ENCODE measurements at regions not wholly inside any gene's neighbourhood (a gene's known extent, or its start where the extent isn't known, plus 50 kb on each side); places are given as distances from the start of the nearest gene placed in this dataset.
"Not testable (repeated sequence)": the region's sequence is repeated elsewhere in the genome, so short reads cannot be mapped to it uniquely, and the experiment has no call there.

DNA sequence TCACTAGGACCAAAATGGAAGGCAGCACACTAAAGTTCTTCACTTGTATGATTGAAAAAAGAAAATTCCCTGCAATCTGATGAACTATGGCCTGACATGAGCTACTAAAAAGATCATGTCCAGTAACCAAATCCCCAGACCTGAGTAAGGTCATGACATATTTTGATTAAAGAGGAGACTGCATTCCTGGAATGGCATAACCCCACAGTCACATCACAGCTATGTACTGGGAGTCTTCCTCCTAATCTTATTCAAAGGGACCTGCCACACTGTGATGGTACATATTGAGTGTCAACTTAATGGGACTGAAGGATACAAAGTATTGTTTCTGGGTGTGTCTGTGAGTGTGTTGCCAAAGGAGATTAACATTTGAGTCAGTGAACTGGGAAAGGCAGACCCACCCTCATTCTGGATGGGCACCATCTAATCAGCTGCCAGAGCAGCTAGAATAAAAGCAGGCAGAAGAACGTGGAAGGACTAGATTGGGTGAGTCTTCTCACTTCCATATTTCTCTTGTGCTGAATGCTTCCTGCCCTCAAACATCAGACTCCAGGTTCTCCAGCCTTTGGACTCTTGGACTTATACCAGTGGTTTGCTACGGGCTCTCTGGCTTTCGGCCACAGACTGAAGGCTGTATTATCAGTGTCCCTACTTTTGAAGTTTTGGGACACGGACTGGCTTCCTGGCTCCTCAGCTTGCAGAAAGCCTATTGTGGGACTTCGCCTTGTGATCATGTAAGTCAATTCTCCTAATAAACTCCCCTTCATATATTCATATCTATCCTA, 345.0 kb downstream of the TMEM38B start:
- Histone ChIP-seq H3K27ac (ENCODE audit: control insufficient read depth, insufficient read depth, low read length) (no peak overlapping the region), H4K20me1 (ENCODE audit: control insufficient read depth, extremely low read depth, insufficient read depth, low read length) (no peaks in the 10 kb centered on the region)
- no peak for FAIRE-seq

DNA sequence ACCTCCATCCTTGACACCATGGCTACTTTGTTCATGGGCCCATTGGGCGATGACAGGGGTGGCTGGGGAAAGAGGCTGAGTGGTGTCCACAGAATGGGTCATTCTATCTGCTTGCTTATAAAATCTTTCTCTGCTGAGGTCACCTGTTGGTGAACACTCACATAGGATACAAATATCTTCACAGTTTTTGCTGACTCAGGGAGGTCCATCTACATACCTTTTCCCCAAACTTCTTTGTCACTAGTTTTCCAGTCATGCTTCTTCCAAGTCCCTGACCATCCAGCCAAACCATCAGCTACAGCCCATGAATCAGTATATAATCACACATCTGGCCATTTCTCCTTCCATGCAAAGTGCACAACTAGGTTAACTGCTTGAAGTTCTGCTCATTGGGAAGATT, 347.6 kb downstream of the TMEM38B start:
- H3K4me2 ChIP-seq (ENCODE audit: control insufficient read depth, extremely low read depth, insufficient read depth, low read depth, low read length); FAIRE-seq; H3K36me3 ChIP-seq (ENCODE audit: control insufficient read depth in 2 of 2, extremely low read depth in 1 of 2, insufficient read depth in 2 of 2, low read length in 2 of 2); H4K20me1 ChIP-seq (ENCODE audit: control insufficient read depth, extremely low read depth, insufficient read depth, low read length); H3K4me3 ChIP-seq (ENCODE audit: control insufficient read depth in 2 of 3, extremely low read depth in 1 of 3, insufficient read depth in 2 of 3, low read depth in 1 of 3, low read length in 3 of 3); H2AFZ ChIP-seq (ENCODE audit: control insufficient read depth, low read length); H3K9me3 ChIP-seq (ENCODE audit: control insufficient read depth, low read depth, low read length); dilution Hi-C loops (cut with MboI; ENCODE audit: extremely low pct_ligation_motif_present, low sequenced_read_pairs); H3K27ac ChIP-seq (ENCODE audit: control insufficient read depth, insufficient read depth, low read length); H3K4me1 ChIP-seq (ENCODE audit: control insufficient read depth, extremely low read depth, insufficient read depth, low read length); H3K9me1 ChIP-seq (ENCODE audit: control insufficient read depth, extremely low read depth, insufficient read depth, low read length); H3K27me3 ChIP-seq (ENCODE audit: control insufficient read depth, extremely low read depth, insufficient read depth, low read length); DNase-seq (ENCODE audit: low read depth, low spot score); H3K79me2 ChIP-seq (ENCODE audit: control insufficient read depth, insufficient read depth, low read length); H3K9ac ChIP-seq (ENCODE audit: control insufficient read depth, extremely low read depth, insufficient read depth, low read length): not testable (repeated sequence)

More for the DNA sequence above, 345.0 kb downstream of the TMEM38B start:
- DNase-seq (ENCODE audit: low read depth, low spot score): no peak
- H3K27me3 ChIP-seq (ENCODE audit: control insufficient read depth, extremely low read depth, insufficient read depth, low read length): no peaks in the 10 kb centered on the region
- H3K9me3 ChIP-seq (ENCODE audit: control insufficient read depth, low read depth, low read length): no peaks in the 10 kb centered on the region
- dilution Hi-C loops (cut with MboI; ENCODE audit: extremely low pct_ligation_motif_present, low sequenced_read_pairs): no loop called here
- no peaks in the 10 kb centered on the region for H3K4me1 ChIP-seq (ENCODE audit: control insufficient read depth, extremely low read depth, insufficient read depth, low read length)
- TF ChIP-seq, protein P1, sequence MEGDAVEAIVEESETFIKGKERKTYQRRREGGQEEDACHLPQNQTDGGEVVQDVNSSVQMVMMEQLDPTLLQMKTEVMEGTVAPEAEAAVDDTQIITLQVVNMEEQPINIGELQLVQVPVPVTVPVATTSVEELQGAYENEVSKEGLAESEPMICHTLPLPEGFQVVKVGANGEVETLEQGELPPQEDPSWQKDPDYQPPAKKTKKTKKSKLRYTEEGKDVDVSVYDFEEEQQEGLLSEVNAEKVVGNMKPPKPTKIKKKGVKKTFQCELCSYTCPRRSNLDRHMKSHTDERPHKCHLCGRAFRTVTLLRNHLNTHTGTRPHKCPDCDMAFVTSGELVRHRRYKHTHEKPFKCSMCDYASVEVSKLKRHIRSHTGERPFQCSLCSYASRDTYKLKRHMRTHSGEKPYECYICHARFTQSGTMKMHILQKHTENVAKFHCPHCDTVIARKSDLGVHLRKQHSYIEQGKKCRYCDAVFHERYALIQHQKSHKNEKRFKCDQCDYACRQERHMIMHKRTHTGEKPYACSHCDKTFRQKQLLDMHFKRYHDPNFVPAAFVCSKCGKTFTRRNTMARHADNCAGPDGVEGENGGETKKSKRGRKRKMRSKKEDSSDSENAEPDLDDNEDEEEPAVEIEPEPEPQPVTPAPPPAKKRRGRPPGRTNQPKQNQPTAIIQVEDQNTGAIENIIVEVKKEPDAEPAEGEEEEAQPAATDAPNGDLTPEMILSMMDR (optimal IDR thresholded peaks at IDR 0.05 in 1 of 3, IDR thresholded peaks at IDR 0.05 in 1 of 3, conservative IDR thresholded peaks at IDR 0.05 in 1 of 3; ENCODE audit: extremely low read depth in 1 of 3, insufficient read depth in 2 of 3, low read length in 3 of 3): no peak
- TF ChIP-seq EZH2 (IDR thresholded peaks at IDR 0.05; ENCODE audit: low read length): no peak
- no peak overlapping the region for H3K4me2 ChIP-seq (ENCODE audit: control insufficient read depth, extremely low read depth, insufficient read depth, low read depth, low read length)
- H2AFZ ChIP-seq (ENCODE audit: control insufficient read depth, low read length): no peak overlapping the region
- no peak overlapping the region for H3K4me3 ChIP-seq (ENCODE audit: control insufficient read depth in 2 of 3, extremely low read depth in 1 of 3, insufficient read depth in 2 of 3, low read depth in 1 of 3, low read length in 3 of 3)
- H3K79me2 ChIP-seq (ENCODE audit: control insufficient read depth, insufficient read depth, low read length): no peaks in the 10 kb centered on the region
- no peaks in the 10 kb centered on the region for H3K9me1 ChIP-seq (ENCODE audit: control insufficient read depth, extremely low read depth, insufficient read depth, low read length)
- H3K9ac ChIP-seq (ENCODE audit: control insufficient read depth, extremely low read depth, insufficient read depth, low read length): no peak overlapping the region
- H3K36me3 ChIP-seq (ENCODE audit: control insufficient read depth in 2 of 2, extremely low read depth in 1 of 2, insufficient read depth in 2 of 2, low read length in 2 of 2): no peaks in the 10 kb centered on the region

DNA sequence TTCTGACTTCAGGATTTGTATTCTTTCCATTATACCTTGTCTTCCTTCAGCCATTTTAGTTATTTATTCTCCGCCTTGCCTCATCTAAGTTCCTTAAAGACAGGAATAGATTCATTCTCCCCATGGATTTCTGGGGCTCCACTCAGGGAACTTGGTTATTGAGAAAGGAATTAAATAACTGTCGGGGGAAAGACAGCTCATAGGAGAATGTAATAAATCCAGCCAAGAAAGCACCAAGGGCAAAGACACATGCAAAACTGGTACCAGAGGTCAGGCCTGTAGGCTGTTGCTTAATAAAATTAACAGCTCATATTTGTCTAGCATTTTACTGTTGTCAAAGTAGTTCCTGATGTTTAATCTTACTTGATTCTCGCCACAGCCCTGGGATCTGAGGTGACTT, 357.2 kb downstream of the TMEM38B start:
- no peaks in the 10 kb centered on the region for H3K9me1 ChIP-seq (ENCODE audit: control insufficient read depth, extremely low read depth, insufficient read depth, low read length)
- H3K4me3 ChIP-seq (ENCODE audit: control insufficient read depth in 2 of 3, extremely low read depth in 1 of 3, insufficient read depth in 2 of 3, low read depth in 1 of 3, low read length in 3 of 3): no peak overlapping the region
- no peak overlapping the region for H3K9ac ChIP-seq (ENCODE audit: control insufficient read depth, extremely low read depth, insufficient read depth, low read length)
- no peaks in the 10 kb centered on the region for H3K9me3 ChIP-seq (ENCODE audit: control insufficient read depth, low read depth, low read length)
- H2AFZ ChIP-seq (ENCODE audit: control insufficient read depth, low read length): no peak overlapping the region
- no peak for FAIRE-seq
- DNase-seq (ENCODE audit: low read depth, low spot score): no peak
- no peak overlapping the region for H3K27ac ChIP-seq (ENCODE audit: control insufficient read depth, insufficient read depth, low read length)
- no peaks in the 10 kb centered on the region for H4K20me1 ChIP-seq (ENCODE audit: control insufficient read depth, extremely low read depth, insufficient read depth, low read length)
- H3K36me3 ChIP-seq (ENCODE audit: control insufficient read depth in 2 of 2, extremely low read depth in 1 of 2, insufficient read depth in 2 of 2, low read length in 2 of 2): no peaks in the 10 kb centered on the region
- no peaks in the 10 kb centered on the region for H3K27me3 ChIP-seq (ENCODE audit: control insufficient read depth, extremely low read depth, insufficient read depth, low read length)
- no peaks in the 10 kb centered on the region for H3K79me2 ChIP-seq (ENCODE audit: control insufficient read depth, insufficient read depth, low read length)
- no peak overlapping the region for H3K4me2 ChIP-seq (ENCODE audit: control insufficient read depth, extremely low read depth, insufficient read depth, low read depth, low read length)
- dilution Hi-C loops (cut with MboI; ENCODE audit: extremely low pct_ligation_motif_present, low sequenced_read_pairs): no loop called here
- no peaks in the 10 kb centered on the region for H3K4me1 ChIP-seq (ENCODE audit: control insufficient read depth, extremely low read depth, insufficient read depth, low read length)
- TF ChIP-seq, protein P1 (optimal IDR thresholded peaks at IDR 0.05 in 1 of 3, IDR thresholded peaks at IDR 0.05 in 1 of 3, conservative IDR thresholded peaks at IDR 0.05 in 1 of 3; ENCODE audit: extremely low read depth in 1 of 3, insufficient read depth in 2 of 3, low read length in 3 of 3): no peak
